ENCODE measurements at regions not wholly inside any gene's neighbourhood (a gene's known extent, or its start where the extent isn't known, plus 50 kb on each side); places are given as distances from the start of the nearest gene placed in this dataset.

DNA sequence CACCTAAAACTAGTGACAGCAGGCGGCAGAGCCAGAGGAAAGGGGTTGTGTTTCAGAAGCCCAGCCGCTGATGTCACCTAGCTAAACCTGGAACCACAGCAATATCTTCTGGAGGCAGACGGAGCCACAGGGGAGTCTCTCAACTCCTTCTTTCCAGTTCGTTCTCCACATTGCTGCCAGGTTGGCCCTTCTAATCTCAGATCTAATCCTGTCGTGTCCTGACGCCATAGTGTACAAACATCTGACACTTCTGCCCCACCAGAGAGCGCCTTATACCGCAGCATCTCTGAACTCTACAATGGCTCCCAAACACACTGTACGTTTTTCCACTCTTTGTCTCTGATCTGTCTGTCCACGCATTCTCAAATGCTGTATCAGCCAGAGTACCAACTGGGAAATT, 240.0 kb downstream of the SMARCA2 start:
- TF ChIP-seq, protein P1, sequence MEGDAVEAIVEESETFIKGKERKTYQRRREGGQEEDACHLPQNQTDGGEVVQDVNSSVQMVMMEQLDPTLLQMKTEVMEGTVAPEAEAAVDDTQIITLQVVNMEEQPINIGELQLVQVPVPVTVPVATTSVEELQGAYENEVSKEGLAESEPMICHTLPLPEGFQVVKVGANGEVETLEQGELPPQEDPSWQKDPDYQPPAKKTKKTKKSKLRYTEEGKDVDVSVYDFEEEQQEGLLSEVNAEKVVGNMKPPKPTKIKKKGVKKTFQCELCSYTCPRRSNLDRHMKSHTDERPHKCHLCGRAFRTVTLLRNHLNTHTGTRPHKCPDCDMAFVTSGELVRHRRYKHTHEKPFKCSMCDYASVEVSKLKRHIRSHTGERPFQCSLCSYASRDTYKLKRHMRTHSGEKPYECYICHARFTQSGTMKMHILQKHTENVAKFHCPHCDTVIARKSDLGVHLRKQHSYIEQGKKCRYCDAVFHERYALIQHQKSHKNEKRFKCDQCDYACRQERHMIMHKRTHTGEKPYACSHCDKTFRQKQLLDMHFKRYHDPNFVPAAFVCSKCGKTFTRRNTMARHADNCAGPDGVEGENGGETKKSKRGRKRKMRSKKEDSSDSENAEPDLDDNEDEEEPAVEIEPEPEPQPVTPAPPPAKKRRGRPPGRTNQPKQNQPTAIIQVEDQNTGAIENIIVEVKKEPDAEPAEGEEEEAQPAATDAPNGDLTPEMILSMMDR (IDR thresholded peaks at IDR 0.05) = no peak
- TF ChIP-seq POLR2A (IDR thresholded peaks at IDR 0.05) = no peak
